ENCODE measurements at regions not wholly inside any gene's neighbourhood (a gene's known extent, or its start where the extent isn't known, plus 50 kb on each side); places are given as distances from the start of the nearest gene placed in this dataset.

DNA sequence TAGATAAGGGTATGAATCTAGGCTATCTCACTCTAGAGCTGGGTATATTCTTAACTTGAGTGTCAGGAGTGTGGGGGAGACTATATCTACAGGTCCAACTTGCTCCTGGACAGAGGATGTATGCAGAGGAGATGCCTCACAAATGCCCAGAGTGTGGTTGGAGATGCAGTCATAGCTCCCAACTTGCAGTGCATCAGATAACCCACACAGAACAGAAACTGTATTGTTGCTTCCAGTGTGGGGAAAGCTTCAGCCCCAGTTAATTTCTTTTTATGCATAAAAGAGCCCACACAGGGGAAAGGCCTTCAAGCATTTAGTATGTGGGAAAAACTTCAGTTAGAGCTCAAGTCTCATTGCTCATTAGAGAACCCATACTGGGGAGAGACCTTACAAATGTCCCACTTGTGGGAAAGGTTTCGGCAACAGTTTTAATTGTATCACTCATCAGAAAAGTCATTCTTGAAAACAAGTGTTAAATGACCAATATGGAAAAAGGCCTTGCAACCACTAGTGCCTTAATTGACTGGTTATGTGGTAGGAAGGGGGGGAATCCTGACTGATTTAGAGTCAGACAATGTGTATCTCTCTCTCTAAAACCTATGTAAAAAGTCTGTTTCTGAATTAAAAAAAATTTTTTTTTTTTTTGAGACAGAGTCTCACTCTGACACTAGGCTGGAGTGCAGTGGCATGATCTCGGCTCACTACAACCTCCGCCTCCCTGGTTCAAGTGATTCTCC, 67.9 kb downstream of the EBNA1BP2 start:
- TF ChIP-seq, protein P1, sequence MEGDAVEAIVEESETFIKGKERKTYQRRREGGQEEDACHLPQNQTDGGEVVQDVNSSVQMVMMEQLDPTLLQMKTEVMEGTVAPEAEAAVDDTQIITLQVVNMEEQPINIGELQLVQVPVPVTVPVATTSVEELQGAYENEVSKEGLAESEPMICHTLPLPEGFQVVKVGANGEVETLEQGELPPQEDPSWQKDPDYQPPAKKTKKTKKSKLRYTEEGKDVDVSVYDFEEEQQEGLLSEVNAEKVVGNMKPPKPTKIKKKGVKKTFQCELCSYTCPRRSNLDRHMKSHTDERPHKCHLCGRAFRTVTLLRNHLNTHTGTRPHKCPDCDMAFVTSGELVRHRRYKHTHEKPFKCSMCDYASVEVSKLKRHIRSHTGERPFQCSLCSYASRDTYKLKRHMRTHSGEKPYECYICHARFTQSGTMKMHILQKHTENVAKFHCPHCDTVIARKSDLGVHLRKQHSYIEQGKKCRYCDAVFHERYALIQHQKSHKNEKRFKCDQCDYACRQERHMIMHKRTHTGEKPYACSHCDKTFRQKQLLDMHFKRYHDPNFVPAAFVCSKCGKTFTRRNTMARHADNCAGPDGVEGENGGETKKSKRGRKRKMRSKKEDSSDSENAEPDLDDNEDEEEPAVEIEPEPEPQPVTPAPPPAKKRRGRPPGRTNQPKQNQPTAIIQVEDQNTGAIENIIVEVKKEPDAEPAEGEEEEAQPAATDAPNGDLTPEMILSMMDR (IDR thresholded peaks at IDR 0.05) = no peak
- no peak for TF ChIP-seq SIN3A (IDR thresholded peaks at IDR 0.05; ENCODE audit: borderline replicate concordance, insufficient read depth, low read depth, low read length)
- TF ChIP-seq POLR2AphosphoS5 (IDR thresholded peaks at IDR 0.05; ENCODE audit: low read depth, low read length) = no peak
- TF ChIP-seq, protein P2, sequence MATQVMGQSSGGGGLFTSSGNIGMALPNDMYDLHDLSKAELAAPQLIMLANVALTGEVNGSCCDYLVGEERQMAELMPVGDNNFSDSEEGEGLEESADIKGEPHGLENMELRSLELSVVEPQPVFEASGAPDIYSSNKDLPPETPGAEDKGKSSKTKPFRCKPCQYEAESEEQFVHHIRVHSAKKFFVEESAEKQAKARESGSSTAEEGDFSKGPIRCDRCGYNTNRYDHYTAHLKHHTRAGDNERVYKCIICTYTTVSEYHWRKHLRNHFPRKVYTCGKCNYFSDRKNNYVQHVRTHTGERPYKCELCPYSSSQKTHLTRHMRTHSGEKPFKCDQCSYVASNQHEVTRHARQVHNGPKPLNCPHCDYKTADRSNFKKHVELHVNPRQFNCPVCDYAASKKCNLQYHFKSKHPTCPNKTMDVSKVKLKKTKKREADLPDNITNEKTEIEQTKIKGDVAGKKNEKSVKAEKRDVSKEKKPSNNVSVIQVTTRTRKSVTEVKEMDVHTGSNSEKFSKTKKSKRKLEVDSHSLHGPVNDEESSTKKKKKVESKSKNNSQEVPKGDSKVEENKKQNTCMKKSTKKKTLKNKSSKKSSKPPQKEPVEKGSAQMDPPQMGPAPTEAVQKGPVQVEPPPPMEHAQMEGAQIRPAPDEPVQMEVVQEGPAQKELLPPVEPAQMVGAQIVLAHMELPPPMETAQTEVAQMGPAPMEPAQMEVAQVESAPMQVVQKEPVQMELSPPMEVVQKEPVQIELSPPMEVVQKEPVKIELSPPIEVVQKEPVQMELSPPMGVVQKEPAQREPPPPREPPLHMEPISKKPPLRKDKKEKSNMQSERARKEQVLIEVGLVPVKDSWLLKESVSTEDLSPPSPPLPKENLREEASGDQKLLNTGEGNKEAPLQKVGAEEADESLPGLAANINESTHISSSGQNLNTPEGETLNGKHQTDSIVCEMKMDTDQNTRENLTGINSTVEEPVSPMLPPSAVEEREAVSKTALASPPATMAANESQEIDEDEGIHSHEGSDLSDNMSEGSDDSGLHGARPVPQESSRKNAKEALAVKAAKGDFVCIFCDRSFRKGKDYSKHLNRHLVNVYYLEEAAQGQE (IDR thresholded peaks at IDR 0.05; ENCODE audit: insufficient read depth in 1 of 2, low read depth in 2 of 2, low read length in 1 of 2) = no peak
- no peak for TF ChIP-seq TCF7L2 (IDR thresholded peaks at IDR 0.05; ENCODE audit: low read depth, low read length)

Measured in Panc1 (cell line).